Naive thymus-derived CD8-positive, alpha-beta T cell (primary cell): ENCODE measurements at regions not wholly inside any gene's neighbourhood (a gene's known extent, or its start where the extent isn't known, plus 50 kb on each side); places are given as distances from the start of the nearest gene placed in this dataset.

Experiments used
- ATAC-seq, 2 donors: fragments of 150-1000 bp; cut with Tn5 transposase in 1 of 2; sonication (Bioruptor Pico), chemical (Tn5 transposase) in 1 of 2; 1 replicate in 1 of 2; 2 replicates in 1 of 2; pipeline ENCODE4 v1.10.0; 2021; ENCODE audit warnings: mild to moderate bottlenecking in 2 of 2, moderate library complexity in 2 of 2
- POLR2A ChIA-PET: fragments of 350-600 bp; sonication (Branson Sonifier 250); formaldehyde crosslinking; loops from one replicate; lab custom pipeline; 2021; ENCODE audit warnings: antibody characterized with exemption; lab: Charles Lee
- DNase-seq, 10 donors: peaks; one replicate each; pipeline versions ENCODE4 v3.0.0 to v3.0.0-alpha.2; 2020 to 2022
- H3K27ac Mint-ChIP-seq, 10 donors: one replicate each; pipeline ENCODE4 v1.8.0; 2020 to 2022; ENCODE audit warnings: mild to moderate bottlenecking in 10 of 10, mixed read lengths in 10 of 10, moderate library complexity in 4 of 10, inconsistent platforms in 1 of 10
- H3K27me3 Mint-ChIP-seq, 5 donors: one replicate each; pipeline ENCODE4 v1.8.0; 2021 to 2022; ENCODE audit warnings: mixed read lengths in 5 of 5
- H3K36me3 Mint-ChIP-seq, 3 donors: one replicate each; pipeline ENCODE4 v1.8.0; 2020 to 2022; ENCODE audit warnings: mixed read lengths in 3 of 3, mild to moderate bottlenecking in 2 of 3, inconsistent platforms in 1 of 3
- H3K4me1 Mint-ChIP-seq, 4 donors: one replicate each; pipeline ENCODE4 v1.8.0; 2021 to 2022; ENCODE audit warnings: mixed read lengths in 4 of 4
- H3K4me3 Mint-ChIP-seq, 10 donors: one replicate each; pipeline ENCODE4 v1.8.0; 2020 to 2022; ENCODE audit warnings: mild to moderate bottlenecking in 10 of 10, mixed read lengths in 10 of 10, moderate library complexity in 6 of 10, inconsistent platforms in 1 of 10
- H3K9me3 Mint-ChIP-seq, 9 donors: one replicate each; pipeline ENCODE4 v1.8.0; 2020 to 2022; ENCODE audit warnings: mixed read lengths in 9 of 9, mild to moderate bottlenecking in 3 of 9, inconsistent platforms in 1 of 9, moderate library complexity in 1 of 9

DNA sequence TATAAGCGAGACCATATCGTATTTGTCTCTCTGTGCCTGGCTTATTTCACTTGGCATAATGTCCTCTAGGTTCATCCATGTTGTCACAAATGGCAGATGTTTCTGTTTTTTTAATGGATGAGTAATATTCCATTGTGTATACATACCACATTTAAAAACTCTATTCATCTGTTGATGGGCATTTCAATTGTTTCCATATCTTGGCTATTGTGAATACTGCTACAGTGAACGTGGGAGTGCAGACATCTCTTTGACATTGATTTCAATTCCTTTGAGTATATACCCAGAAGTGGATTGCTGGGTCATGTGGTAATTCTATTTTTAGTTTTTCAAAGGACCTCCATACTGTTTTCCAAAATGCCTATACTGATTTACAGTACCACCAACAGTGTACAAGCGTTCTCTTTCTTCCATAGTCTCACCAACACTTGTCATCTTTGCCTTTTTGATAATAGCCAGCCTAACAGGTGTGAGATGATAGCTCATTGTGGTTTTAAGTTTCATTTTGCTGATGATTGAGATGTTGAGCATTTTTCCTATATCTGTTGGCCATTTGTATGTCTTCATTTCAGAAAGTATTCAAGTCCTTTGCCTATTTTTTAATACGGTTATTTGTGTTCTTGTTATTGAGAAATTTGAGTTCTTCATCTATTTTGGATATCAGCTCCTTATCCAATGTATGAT lies 194.7 kb upstream of the E2F8 start:
- no peaks in the 10 kb centered on the region for H3K36me3 Mint-ChIP-seq
- H3K4me1 Mint-ChIP-seq: no peaks in the 10 kb centered on the region
- no peak for ATAC-seq
- POLR2A ChIA-PET: no interaction called here
- H3K27me3 Mint-ChIP-seq: peaks cover 10 to 29% (median 13%) of the 10 kb centered on the region in 5 donors
- DNase-seq: no peak
- no peaks in the 10 kb centered on the region for H3K9me3 Mint-ChIP-seq
- H3K27ac Mint-ChIP-seq: no peak overlapping the region
- H3K4me3 Mint-ChIP-seq: no peak overlapping the region

DNA sequence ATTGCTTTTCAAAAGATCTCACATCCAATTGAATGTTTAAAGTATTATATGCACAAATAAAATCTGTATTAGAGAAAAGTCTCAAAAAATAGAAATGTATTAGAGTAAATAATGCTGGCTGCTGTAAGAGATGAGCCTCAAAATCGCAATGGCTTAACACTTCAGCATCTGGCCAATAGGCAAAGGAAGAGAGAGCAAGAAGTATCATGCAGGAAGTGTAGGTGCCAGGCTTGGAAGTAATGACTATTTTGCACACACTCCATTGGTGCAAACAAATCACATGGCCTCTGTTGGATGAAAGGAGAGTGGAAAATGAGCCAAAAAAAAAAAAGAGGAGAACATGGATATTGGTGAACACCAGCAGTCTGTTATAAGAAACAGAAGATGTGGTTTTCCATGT lies 193.0 kb upstream of the E2F8 start:
- Mint-ChIP-seq H3K4me3 (no peak overlapping the region), H3K9me3 (no peaks in the 10 kb centered on the region), H3K36me3 (no peaks in the 10 kb centered on the region), H3K27me3 (peaks cover 8 to 38% (median 17%) of the 10 kb centered on the region in 5 donors), H3K27ac (no peak overlapping the region), H3K4me1 (no peaks in the 10 kb centered on the region)
- no peak for DNase-seq
- POLR2A ChIA-PET: no interaction called here
- no peak for ATAC-seq

DNA sequence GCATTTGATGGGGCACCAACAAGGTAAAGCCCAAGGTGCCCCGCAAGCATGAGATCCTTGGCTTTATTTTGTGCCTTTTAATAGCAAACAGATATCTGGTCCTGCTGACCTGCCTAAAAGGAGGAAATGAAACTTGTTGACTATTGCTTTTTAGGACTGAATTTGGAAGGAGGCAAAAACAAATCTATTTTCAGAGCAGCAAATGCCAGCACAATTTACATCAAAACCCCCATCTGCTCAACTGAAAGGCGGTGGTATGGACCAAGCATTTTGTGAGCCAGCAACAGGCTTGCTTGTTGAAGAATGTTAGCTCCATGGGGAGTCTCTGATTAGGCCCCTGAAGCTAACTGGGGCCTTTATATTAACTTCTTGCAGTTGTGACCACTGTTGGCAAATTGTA lies 192.6 kb upstream of the E2F8 start:
- Mint-ChIP-seq H3K27me3 (peaks cover 10 to 43% (median 17%) of the 10 kb centered on the region in 5 donors), H3K4me1 (no peaks in the 10 kb centered on the region), H3K9me3 (no peaks in the 10 kb centered on the region), H3K4me3 (no peak overlapping the region), H3K36me3 (no peaks in the 10 kb centered on the region), H3K27ac (no peak overlapping the region)
- DNase-seq: no peak
- no peak for ATAC-seq
- POLR2A ChIA-PET: no interaction called here

DNA sequence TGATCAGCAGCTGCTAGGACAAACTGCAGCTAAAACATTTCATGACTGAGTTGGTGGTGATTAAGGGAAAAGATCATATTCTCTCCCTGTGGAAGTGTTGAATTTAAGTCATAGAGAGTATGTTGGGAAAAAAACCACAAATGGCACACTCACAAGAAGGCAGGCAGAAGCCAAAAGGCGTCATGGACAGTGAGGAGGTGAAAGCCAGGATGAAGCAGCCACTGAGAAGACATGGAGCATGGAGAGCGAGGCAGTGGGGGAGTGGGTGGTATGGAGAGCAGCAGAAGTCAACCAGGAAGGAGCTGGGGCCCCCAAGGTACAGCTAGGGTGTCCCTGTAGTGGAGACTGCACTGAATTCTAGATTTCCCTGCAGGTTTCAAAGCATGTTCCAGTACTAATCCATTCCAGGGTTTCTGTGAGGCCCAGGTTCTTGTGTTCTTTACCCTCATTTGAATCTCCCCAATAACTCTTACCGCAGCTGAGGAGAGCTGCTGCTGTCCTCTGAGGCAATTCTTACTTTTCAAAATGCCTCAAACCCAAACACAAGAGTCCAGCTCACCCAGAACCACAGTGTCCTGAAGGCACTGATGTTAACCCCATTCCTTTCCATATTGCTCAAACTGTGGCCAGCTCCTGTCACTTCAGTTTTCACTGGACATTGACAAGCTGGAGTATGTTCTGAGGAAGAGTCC lies 191.8 kb upstream of the E2F8 start:
- peaks cover 10 to 46% (median 17%) of the 10 kb centered on the region in 5 donors for H3K27me3 Mint-ChIP-seq
- H3K9me3 Mint-ChIP-seq: no peaks in the 10 kb centered on the region
- no peaks in the 10 kb centered on the region for H3K36me3 Mint-ChIP-seq
- no peak for DNase-seq
- H3K4me3 Mint-ChIP-seq: no peak overlapping the region
- ATAC-seq: no peak
- no peaks in the 10 kb centered on the region for H3K4me1 Mint-ChIP-seq
- H3K27ac Mint-ChIP-seq: no peak overlapping the region
- POLR2A ChIA-PET: no interaction called here

DNA sequence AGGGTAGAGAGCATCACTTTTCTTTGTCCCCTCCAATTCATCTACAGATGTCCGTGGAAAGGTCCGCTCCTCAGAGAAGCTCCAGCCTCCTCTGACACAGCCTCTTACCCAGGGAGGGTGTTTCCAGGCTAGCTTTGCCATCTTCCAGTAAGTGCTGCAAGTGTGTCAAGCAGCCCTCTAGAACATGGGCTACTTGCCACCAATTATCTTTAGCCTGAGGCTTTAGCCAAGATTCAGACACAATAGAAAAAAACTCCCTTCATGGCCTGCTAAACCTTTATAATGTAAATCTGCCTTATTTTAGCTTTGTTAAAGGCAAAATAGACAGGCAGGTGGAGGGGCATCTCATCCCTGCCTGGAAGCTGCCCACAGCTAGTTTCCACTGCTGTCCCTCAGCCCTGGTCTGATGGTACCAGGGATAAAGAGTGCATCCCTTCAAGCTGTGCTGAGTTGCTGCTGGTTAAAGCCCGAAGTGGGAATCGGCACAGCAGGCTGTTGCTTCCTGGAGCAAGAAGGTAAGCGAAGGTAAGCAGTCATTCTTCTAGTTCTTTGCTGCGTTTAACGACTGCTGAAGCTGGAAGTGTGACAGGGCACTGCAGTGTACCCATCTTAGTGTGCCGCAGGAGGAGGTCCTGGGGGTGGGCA lies 190.1 kb upstream of the E2F8 start:
- ATAC-seq: no peak

DNA sequence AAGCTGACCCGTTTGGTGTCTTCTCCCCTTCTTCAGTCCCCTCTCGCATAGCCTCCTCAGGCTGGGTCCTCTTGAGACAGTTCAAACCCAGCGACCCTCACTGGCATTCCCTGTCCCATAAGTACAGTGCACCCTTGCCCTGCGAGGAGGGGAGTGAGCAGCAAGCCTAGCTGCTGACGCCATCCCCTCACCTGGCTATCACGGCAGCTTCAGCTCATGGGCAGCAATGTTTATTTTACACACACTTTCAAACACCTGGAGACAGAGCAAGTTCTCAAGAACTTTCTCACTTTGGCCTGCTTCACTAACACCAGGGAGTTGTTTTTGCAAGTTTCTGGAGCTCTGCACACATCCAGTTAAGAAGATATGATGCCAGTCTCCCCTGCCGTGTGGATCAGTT lies 189.6 kb upstream of the E2F8 start:
- H3K27me3 Mint-ChIP-seq: peaks cover 10 to 62% (median 15%) of the 10 kb centered on the region in 5 donors

More for the DNA sequence above, 190.1 kb upstream of the E2F8 start:
- H3K36me3 Mint-ChIP-seq: no peaks in the 10 kb centered on the region
- H3K27me3 Mint-ChIP-seq: peaks cover 7 to 56% (median 16%) of the 10 kb centered on the region in 5 donors
- DNase-seq: no peak
- no peak overlapping the region for H3K4me3 Mint-ChIP-seq
- H3K9me3 Mint-ChIP-seq: peaks cover 0 to 2% (median 0%) of the 10 kb centered on the region in 9 donors
- POLR2A ChIA-PET: no interaction called here
- no peaks in the 10 kb centered on the region for H3K4me1 Mint-ChIP-seq
- no peak overlapping the region for H3K27ac Mint-ChIP-seq

DNA sequence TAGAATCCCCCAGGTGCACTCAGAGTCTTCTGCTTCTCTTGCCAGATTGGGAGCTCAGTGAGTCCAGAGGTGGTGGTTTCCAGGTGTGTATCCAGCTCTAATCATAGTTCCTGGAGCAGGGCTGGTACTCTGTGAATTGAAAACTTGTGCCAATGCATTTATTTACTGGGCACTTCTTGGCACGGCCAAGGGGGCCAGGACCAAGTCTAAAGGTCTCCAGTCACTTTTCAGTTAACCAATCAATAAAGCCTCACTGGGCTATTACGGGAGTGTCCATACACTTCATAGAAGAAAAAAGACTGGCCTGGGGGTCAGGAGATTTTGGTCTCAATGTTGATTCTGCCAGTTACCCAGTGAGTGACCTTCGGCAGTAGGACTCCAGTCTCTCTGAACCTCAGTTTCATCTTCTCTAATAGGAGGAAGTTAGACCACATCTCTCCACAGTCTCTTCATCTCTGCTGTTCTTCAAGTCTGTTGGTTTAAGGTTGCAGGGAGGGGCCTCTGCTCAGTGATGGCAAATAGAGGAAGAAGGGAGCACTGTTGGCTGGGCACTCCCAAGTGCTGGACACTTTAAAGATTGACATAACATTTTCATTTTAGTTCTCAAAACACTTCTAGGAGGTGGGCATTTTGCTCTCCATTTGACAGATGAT lies 188.5 kb upstream of the E2F8 start:
- H3K4me3 Mint-ChIP-seq: no peak overlapping the region
- POLR2A ChIA-PET: no interaction called here
- H3K27ac Mint-ChIP-seq: no peak overlapping the region
- H3K27me3 Mint-ChIP-seq: peaks cover 13 to 73% (median 15%) of the 10 kb centered on the region in 5 donors
- no peaks in the 10 kb centered on the region for H3K4me1 Mint-ChIP-seq
- ATAC-seq (no peak), DNase-seq (no peak)
- peaks cover 0 to 2% (median 0%) of the 10 kb centered on the region in 9 donors for H3K9me3 Mint-ChIP-seq
- no peaks in the 10 kb centered on the region for H3K36me3 Mint-ChIP-seq

More for the DNA sequence above, 189.6 kb upstream of the E2F8 start:
- Mint-ChIP-seq H3K27ac (no peak overlapping the region), H3K36me3 (no peaks in the 10 kb centered on the region), H3K9me3 (peaks cover 0 to 2% (median 0%) of the 10 kb centered on the region in 9 donors), H3K4me3 (no peak overlapping the region), H3K4me1 (no peaks in the 10 kb centered on the region)
- ATAC-seq (no peak), DNase-seq (no peak)
- POLR2A ChIA-PET: no interaction called here

DNA sequence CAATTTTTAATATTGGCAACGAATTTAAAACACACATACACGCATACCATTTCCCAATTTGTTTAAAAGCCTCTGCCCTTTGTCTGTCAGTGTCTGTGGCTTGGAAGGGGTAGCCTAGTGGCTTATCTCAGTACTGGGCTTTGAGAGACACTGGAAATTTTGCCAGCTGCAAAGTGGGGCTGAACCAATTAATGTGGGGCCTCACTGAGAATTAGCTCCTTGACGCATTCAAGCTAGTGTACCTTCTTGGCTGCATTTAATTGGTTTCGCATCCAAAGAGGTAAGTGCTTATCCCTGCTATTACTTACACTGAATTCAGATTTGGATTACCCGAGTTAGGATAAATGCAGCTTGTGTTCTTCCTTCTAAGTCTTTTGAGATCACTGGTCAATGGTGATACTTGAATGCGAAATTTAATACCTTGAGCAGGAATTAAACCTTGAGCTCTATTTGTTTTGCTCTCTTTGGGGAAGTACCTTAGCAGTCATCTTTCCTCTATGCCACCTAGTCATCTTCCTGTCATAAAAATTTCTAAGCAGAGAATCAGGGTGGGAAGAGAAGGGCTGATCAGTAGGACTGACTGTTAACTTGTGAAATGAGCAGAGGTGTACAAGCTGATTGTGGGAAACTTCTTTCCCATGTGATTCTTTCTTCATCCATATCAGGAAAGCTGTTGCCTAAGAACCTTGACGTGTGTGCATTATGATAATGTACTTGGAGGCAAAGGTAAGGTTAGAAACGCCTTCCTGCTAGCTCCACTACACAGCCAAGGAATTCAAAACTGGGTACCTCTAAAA lies 187.7 kb upstream of the E2F8 start:
- H3K36me3 Mint-ChIP-seq: no peaks in the 10 kb centered on the region
- no peak for DNase-seq
- H3K4me1 Mint-ChIP-seq: no peaks in the 10 kb centered on the region
- no peak overlapping the region for H3K4me3 Mint-ChIP-seq
- H3K27ac Mint-ChIP-seq: no peak overlapping the region
- no peak for ATAC-seq
- peaks cover 0 to 2% (median 0%) of the 10 kb centered on the region in 9 donors for H3K9me3 Mint-ChIP-seq
- POLR2A ChIA-PET: no interaction called here
- peaks cover 13 to 81% (median 17%) of the 10 kb centered on the region in 5 donors for H3K27me3 Mint-ChIP-seq

DNA sequence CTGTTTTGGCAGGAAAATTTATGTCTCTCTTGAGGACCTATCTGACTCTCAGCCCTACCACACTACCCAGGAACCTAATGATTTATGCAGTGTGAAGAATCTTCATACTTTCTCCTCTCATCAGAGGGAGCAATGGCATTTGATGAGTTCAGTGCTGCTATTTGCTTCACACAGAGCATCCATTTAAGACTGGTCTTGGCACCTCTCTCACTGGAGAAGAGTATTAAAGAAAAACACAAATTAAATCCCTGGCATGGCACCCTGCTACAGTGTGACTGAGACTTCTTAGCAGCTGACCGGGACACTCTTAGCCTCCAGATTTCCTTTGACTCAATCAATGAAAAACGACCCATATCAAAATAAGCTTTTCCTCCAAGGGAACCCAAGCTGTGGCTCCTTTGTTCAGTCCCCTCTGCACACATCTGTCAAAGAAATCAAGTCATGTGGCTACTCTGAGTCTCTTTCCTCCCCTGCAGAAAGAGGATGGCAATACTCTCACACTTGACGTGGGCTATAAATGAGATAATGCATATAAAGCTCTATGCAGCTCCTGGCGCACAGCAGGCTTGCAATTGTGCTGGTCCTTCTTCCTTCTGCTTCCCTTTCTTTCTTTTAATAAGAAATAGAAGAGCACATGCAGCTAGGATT lies 186.1 kb upstream of the E2F8 start:
- ATAC-seq: no peak
- Mint-ChIP-seq H3K27ac (no peak overlapping the region), H3K4me1 (no peaks in the 10 kb centered on the region), H3K36me3 (no peaks in the 10 kb centered on the region), H3K27me3 (peaks cover 12 to 75% (median 17%) of the 10 kb centered on the region in 5 donors), H3K9me3 (peaks cover 0 to 2% (median 0%) of the 10 kb centered on the region in 9 donors), H3K4me3 (no peak overlapping the region)
- POLR2A ChIA-PET: no interaction called here
- DNase-seq: no peak

DNA sequence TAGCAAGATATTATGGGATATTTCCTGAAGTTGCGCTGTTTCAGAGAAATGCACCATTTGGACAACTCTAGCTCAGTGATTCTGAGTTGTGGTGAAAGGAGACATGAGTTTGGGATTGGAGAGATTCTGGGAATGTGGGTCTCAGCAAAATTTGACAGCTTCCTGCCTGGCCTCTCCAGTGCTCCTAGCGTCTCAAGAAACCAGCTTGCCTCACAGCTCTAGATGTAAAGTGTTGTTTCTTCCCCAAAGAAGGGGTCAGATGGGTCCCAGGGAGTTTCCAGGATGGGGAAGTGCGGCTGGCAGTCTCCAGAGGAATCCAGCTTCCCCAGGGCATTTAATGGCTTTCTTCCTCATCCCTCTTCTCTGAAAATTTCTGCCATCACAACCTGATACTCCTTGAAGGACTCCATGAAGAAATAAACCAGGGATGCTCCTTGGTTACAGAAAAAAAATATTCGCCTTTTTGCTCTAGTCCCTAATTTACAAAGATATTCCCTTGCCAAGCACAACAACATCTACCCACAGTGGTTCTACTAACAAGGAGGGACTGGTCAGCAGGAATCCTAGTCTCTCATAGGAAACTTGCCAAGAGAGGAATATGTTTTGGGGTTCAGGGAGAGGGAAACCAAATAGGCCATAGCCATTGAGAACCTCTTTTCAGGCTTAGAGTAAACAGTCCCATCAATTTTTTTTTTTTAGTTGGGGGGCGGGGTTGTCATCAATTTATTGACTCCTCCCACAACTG lies 185.4 kb upstream of the E2F8 start:
- no peaks in the 10 kb centered on the region for H3K4me1 Mint-ChIP-seq
- H3K27ac Mint-ChIP-seq: no peak overlapping the region
- H3K36me3 Mint-ChIP-seq: no peaks in the 10 kb centered on the region
- H3K4me3 Mint-ChIP-seq: no peak overlapping the region
- peaks cover 8 to 68% (median 13%) of the 10 kb centered on the region in 5 donors for H3K27me3 Mint-ChIP-seq
- ATAC-seq (no peak), DNase-seq (no peak)
- POLR2A ChIA-PET: no interaction called here
- peaks cover 0 to 4% (median 0%) of the 10 kb centered on the region in 9 donors for H3K9me3 Mint-ChIP-seq

DNA sequence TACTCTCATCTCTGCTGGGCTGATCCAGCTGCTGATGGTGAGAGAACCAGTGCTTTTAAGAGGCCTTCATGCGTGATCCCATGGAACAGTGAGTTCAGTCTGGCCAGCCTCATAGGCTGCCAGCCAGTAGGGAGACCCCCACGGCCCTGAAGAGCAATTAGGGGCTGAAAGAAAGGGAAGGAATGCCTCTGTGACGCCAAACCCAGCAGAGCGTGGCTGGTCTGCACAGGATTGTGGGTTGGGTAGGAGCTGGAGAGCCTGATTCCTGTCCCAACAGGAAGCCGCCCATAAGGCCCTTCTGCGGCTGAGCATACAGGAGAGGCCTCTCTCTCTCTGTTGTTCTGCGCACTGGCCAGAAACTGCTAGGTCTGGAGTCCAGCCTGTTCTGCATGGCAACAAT lies 181.5 kb upstream of the E2F8 start:
- Mint-ChIP-seq H3K9me3 (peaks cover 0 to 16% (median under 1%) of the 10 kb centered on the region in 9 donors), H3K4me3 (no peak overlapping the region), H3K4me1 (no peaks in the 10 kb centered on the region), H3K27me3 (peaks cover 3 to 38% (median 13%) of the 10 kb centered on the region in 5 donors), H3K36me3 (no peaks in the 10 kb centered on the region), H3K27ac (no peak overlapping the region)
- DNase-seq (no peak), ATAC-seq (no peak)
- POLR2A ChIA-PET: no interaction called here
